Breast epithelium (tissue), 4 donors: ENCODE measurements at regions not wholly inside any gene's neighbourhood (a gene's known extent, or its start where the extent isn't known, plus 50 kb on each side); places are given as distances from the start of the nearest gene placed in this dataset.

ENCODE experiments used
- DNase-seq, 2 donors: peaks; one replicate each; pipeline ENCODE4 v3.0.0-alpha.2; 2019; ENCODE audit warnings: low spot score in 2 of 2
- H3K27ac ChIP-seq, 2 donors: fragments of 200-600 bp; sonication (generic) in 1 of 2; one replicate each; pipeline ENCODE4 v1.5.1; 2016 to 2019; ENCODE audit warnings: mild to moderate bottlenecking in 1 of 2
- H3K27me3 ChIP-seq, 2 donors: fragments of 200-600 bp; sonication (generic) in 1 of 2; one replicate each; pipeline versions ENCODE4 v1.5.1 to v1.6.0; 2017 to 2019; ENCODE audit warnings: control low read depth in 1 of 2, mild to moderate bottlenecking in 1 of 2
- H3K36me3 ChIP-seq: fragments of 200-600 bp; one replicate; pipeline ENCODE4 v1.5.1; 2019
- H3K4me1 ChIP-seq, 2 donors: fragments of 200-600 bp; sonication (generic); one replicate each; pipeline ENCODE4 v1.5.1; 2016 to 2019; ENCODE audit warnings: control low read depth in 1 of 2
- H3K4me3 ChIP-seq, 3 donors: fragments of 200-600 bp; sonication (generic); 1 replicate in 2 of 3; 2 replicates in 1 of 3; pipeline ENCODE4 v1.5.1; 2016 to 2019; ENCODE audit warnings: mild to moderate bottlenecking in 3 of 3, moderate library complexity in 2 of 3
- H3K9me3 ChIP-seq, 2 donors: fragments of 200-600 bp; sonication (generic) in 1 of 2; one replicate each; pipeline ENCODE4 v1.5.1; 2016 to 2019; ENCODE audit warnings: control low read depth in 1 of 2
- CTCF ChIP-seq, 3 donors: fragments of 450-650 bp; IDR thresholded peaks; one replicate each; pipeline ENCODE4 v1.5.1; 2016 to 2017; ENCODE audit warnings: antibody characterized with exemption in 3 of 3, mild to moderate bottlenecking in 3 of 3, moderate library complexity in 3 of 3
- POLR2A ChIP-seq: fragments of 450-650 bp; IDR thresholded peaks from one replicate; pipeline ENCODE4 v1.6.1; 2016; ENCODE audit warnings: antibody characterized with exemption, mild to moderate bottlenecking, moderate library complexity
- POLR2AphosphoS5 ChIP-seq, 3 donors: sonication (generic); formaldehyde crosslinking; IDR thresholded peaks; one replicate each; pipeline ENCODE4 v1.6.1; 2017; ENCODE audit warnings: antibody characterized with exemption in 3 of 3
- intact Hi-C: fragments of 100-400 bp; cut with DNase I; formaldehyde crosslinking; loops from one replicate; pipeline ENCODE4 v1.15.1; 2023; ENCODE audit warnings: low total_unique reads

GRCh38 chr3:109803274-109803673 lies 465.9 kb upstream of the DPPA4 start:
- intact Hi-C loops: no loop called here
- Histone ChIP-seq H3K36me3 (no peaks in the 10 kb centered on the region), H3K4me3 (no peak overlapping the region), H3K27ac (no peak overlapping the region), H3K9me3 (no peaks in the 10 kb centered on the region), H3K4me1 (no peaks in the 10 kb centered on the region), H3K27me3 (no peaks in the 10 kb centered on the region)
- TF ChIP-seq POLR2AphosphoS5 (IDR thresholded peaks at IDR 0.05) (no peak), POLR2A (no peak), CTCF (IDR thresholded peaks at IDR 0.05) (no peak)
- DNase-seq: no peak

- intact Hi-C loops: no loop called here
- DNase-seq: no peak
- TF ChIP-seq CTCF (IDR thresholded peaks at IDR 0.05) (no peak), POLR2A (no peak), POLR2AphosphoS5 (IDR thresholded peaks at IDR 0.05) (no peak)
These were observed 467.4 kb upstream of the DPPA4 start for GRCh38 chr3:109804697-109805096.

GRCh38 chr3:109806929-109807328 lies 469.6 kb upstream of the DPPA4 start:
- no peak for DNase-seq
- Histone ChIP-seq H3K27ac (no peak overlapping the region), H3K36me3 (no peaks in the 10 kb centered on the region), H3K27me3 (no peaks in the 10 kb centered on the region), H3K9me3 (no peaks in the 10 kb centered on the region), H3K4me1 (no peaks in the 10 kb centered on the region), H3K4me3 (no peak overlapping the region)
- intact Hi-C loops: no loop called here
- TF ChIP-seq POLR2AphosphoS5 (IDR thresholded peaks at IDR 0.05) (no peak), POLR2A (no peak), CTCF (IDR thresholded peaks at IDR 0.05) (no peak)

More at GRCh38 chr3:109804697-109805096, 467.4 kb upstream of the DPPA4 start:
- no peaks in the 10 kb centered on the region for H3K9me3 ChIP-seq
- no peak overlapping the region for H3K27ac ChIP-seq
- no peaks in the 10 kb centered on the region for H3K4me1 ChIP-seq
- H3K27me3 ChIP-seq: no peaks in the 10 kb centered on the region
- H3K36me3 ChIP-seq: no peaks in the 10 kb centered on the region
- H3K4me3 ChIP-seq: no peak overlapping the region

- no peak overlapping the region for H3K4me3 ChIP-seq
- TF ChIP-seq POLR2A (no peak), CTCF (IDR thresholded peaks at IDR 0.05) (no peak), POLR2AphosphoS5 (IDR thresholded peaks at IDR 0.05) (no peak)
These were observed 472.2 kb upstream of the DPPA4 start for GRCh38 chr3:109809513-109809912.

GRCh38 chr3:109818081-109818480 lies 480.7 kb upstream of the DPPA4 start:
- Histone ChIP-seq H3K4me3 (no peak overlapping the region), H3K27me3 (no peaks in the 10 kb centered on the region), H3K27ac (no peak overlapping the region), H3K9me3 (no peaks in the 10 kb centered on the region), H3K36me3 (no peaks in the 10 kb centered on the region), H3K4me1 (no peaks in the 10 kb centered on the region)
- TF ChIP-seq POLR2A (no peak), CTCF (IDR thresholded peaks at IDR 0.05) (no peak), POLR2AphosphoS5 (IDR thresholded peaks at IDR 0.05) (no peak)
- intact Hi-C loops: no loop called here
- DNase-seq: no peak

More at GRCh38 chr3:109809513-109809912, 472.2 kb upstream of the DPPA4 start:
- intact Hi-C loops: no loop called here
- H3K27ac ChIP-seq: no peak overlapping the region
- no peaks in the 10 kb centered on the region for H3K9me3 ChIP-seq
- H3K27me3 ChIP-seq: no peaks in the 10 kb centered on the region
- no peaks in the 10 kb centered on the region for H3K36me3 ChIP-seq
- no peak for DNase-seq
- no peaks in the 10 kb centered on the region for H3K4me1 ChIP-seq
